IMR-90 (cell line): ENCODE measurements at regions not wholly inside any gene's neighbourhood (a gene's known extent, or its start where the extent isn't known, plus 50 kb on each side); places are given as distances from the start of the nearest gene placed in this dataset.

Source experiments
- ATAC-seq: fragments of 200-7000 bp; cut with Tn5 transposase; 2 replicates; pipeline ENCODE4 v1.9.1; 2020; ENCODE audit warnings: low read depth, mild to moderate bottlenecking, moderate library complexity
- BruUV-seq: library from RNA; stranded (reverse); fragments of 400-500 nt; replicated peaks from 2 replicates; lab custom pipeline; 2021; lab: Mats Ljungman, UMichigan
- CTCF ChIA-PET: fragments of 300-600 bp; formaldehyde crosslinking; extraction: SDS; loops from one replicate; lab custom pipeline; 2021; ENCODE audit warnings: antibody characterized with exemption; lab: Yijun Ruan, JAX
- POLR2A ChIA-PET: fragments of 300-600 bp; sonication (Branson Sonifier 250); formaldehyde crosslinking; loops from one replicate; lab custom pipeline; 2022; ENCODE audit warnings: antibody characterized with exemption; ENCODE audit not compliant: unreplicated experiment; lab: Charles Lee
- DNase-seq: peaks from one replicate; pipeline ENCODE4 v3.0.0; 2013
- H2AFZ ChIP-seq: replicated peaks from 2 replicates; pipeline ENCODE3; 2013; ENCODE audit warnings: low read length, mild to moderate bottlenecking; ENCODE audit not compliant: poor library complexity
- H2AK5ac ChIP-seq: 2 replicates; pipeline ENCODE4 v1.6.1; 2013; ENCODE audit warnings: low read depth, low read length, inconsistent platforms
- H2AK9ac ChIP-seq: replicated peaks from 2 replicates; pipeline ENCODE3; 2013; ENCODE audit warnings: mild to moderate bottlenecking, low read depth, low read length, moderate library complexity; ENCODE audit not compliant: poor library complexity
- H2BK120ac ChIP-seq: 2 replicates; pipeline ENCODE4 v1.6.1; 2013; ENCODE audit warnings: low read depth, low read length, inconsistent platforms
- H2BK15ac ChIP-seq: 3 replicates; pipeline ENCODE4 v1.6.1; 2013; ENCODE audit warnings: low read depth, low read length, inconsistent platforms
- H2BK20ac ChIP-seq: 2 replicates; pipeline ENCODE4 v1.6.1; 2013; ENCODE audit warnings: low read depth, mild to moderate bottlenecking, inconsistent platforms, low read length, moderate library complexity
- H2BK5ac ChIP-seq: 2 replicates; pipeline ENCODE4 v1.6.1; 2013; ENCODE audit warnings: mild to moderate bottlenecking, low read depth, low read length, inconsistent platforms; ENCODE audit not compliant: poor library complexity, severe bottlenecking
- H3K14ac ChIP-seq: replicated peaks from 2 replicates; pipeline ENCODE4 v1.6.1; 2013; ENCODE audit warnings: low read depth, low read length, inconsistent platforms
- H3K18ac ChIP-seq: 2 replicates; pipeline ENCODE4 v1.6.1; 2013; ENCODE audit warnings: low read depth, low read length, control low read depth
- H3K23ac ChIP-seq: 2 replicates; pipeline ENCODE4 v1.6.1; 2013; ENCODE audit warnings: low read depth, low read length, inconsistent platforms
- H3K27ac ChIP-seq: 2 replicates; pipeline ENCODE4 v1.5.1; 2013; ENCODE audit warnings: mild to moderate bottlenecking, control low read depth, low read length; ENCODE audit not compliant: insufficient read depth
- H3K27me3 ChIP-seq: 2 replicates; pipeline ENCODE4 v1.6.1; 2013; ENCODE audit warnings: low read length; ENCODE audit not compliant: control insufficient read depth, insufficient read depth
- H3K36me3 ChIP-seq: 2 replicates; pipeline ENCODE4 v1.6.1; 2013; ENCODE audit warnings: low read length, mixed read lengths; ENCODE audit not compliant: control insufficient read depth, insufficient read depth
- H3K4ac ChIP-seq: 2 replicates; pipeline ENCODE4 v1.6.1; 2013; ENCODE audit warnings: low read depth, low read length, inconsistent platforms
- H3K4me1 ChIP-seq: 2 replicates; pipeline ENCODE4 v1.6.1; 2013; ENCODE audit warnings: low read length, mixed read lengths; ENCODE audit not compliant: control insufficient read depth, insufficient read depth
- H3K4me2 ChIP-seq: 2 replicates; pipeline ENCODE4 v1.6.1; 2013; ENCODE audit warnings: low read depth, mild to moderate bottlenecking, control low read depth, low read length, moderate library complexity
- H3K4me3 ChIP-seq: 2 replicates; pipeline ENCODE4 v1.5.1; 2013; ENCODE audit warnings: low read depth, mild to moderate bottlenecking, control low read depth, low read length, moderate library complexity; ENCODE audit not compliant: insufficient read depth
- H3K56ac ChIP-seq: 2 replicates; pipeline ENCODE4 v1.6.1; 2013; ENCODE audit warnings: low read length, inconsistent platforms; ENCODE audit not compliant: insufficient read depth; ENCODE audit errors: extremely low read depth
- H3K79me1 ChIP-seq, 2 experiments: 2 replicates each; pipeline ENCODE4 v1.6.1; 2013; ENCODE audit warnings: low read length in 2 of 2, inconsistent platforms in 1 of 2, low read depth in 1 of 2
- H3K9ac ChIP-seq: 2 replicates; pipeline ENCODE4 v1.6.1; 2013; ENCODE audit warnings: low read depth, low read length, control low read depth
- H3K9me1 ChIP-seq: 2 replicates; pipeline ENCODE4 v1.6.1; 2013; ENCODE audit warnings: low read length, inconsistent platforms; ENCODE audit not compliant: insufficient read depth
- H3K9me3 ChIP-seq: 2 replicates; pipeline ENCODE4 v1.6.1; 2013; ENCODE audit warnings: low read length; ENCODE audit not compliant: control insufficient read depth, insufficient read depth
- H4K20me1 ChIP-seq: 2 replicates; pipeline ENCODE4 v1.6.1; 2013; ENCODE audit warnings: low read length, inconsistent platforms; ENCODE audit not compliant: insufficient read depth
- H4K5ac ChIP-seq: 2 replicates; pipeline ENCODE4 v1.6.1; 2013; ENCODE audit warnings: mild to moderate bottlenecking, low read depth, low read length, control low read depth
- H4K8ac ChIP-seq, 2 experiments: 2 replicates each; pipeline ENCODE4 v1.6.1; 2013; ENCODE audit warnings: low read depth in 2 of 2, low read length in 2 of 2, control low read depth in 1 of 2, inconsistent platforms in 1 of 2
- H4K91ac ChIP-seq: 2 replicates; pipeline ENCODE4 v1.6.1; 2013; ENCODE audit warnings: low read depth, low read length, inconsistent platforms; ENCODE audit not compliant: insufficient read depth
- CEBPB ChIP-seq: IDR thresholded peaks from 2 replicates; pipeline ENCODE4 v1.6.1; 2012; ENCODE audit warnings: low read depth, low read length, improper control_type of control experiment
- CHD1 ChIP-seq: IDR thresholded peaks from 2 replicates; pipeline ENCODE4 v1.6.1; 2012; ENCODE audit warnings: low read depth, low read length, improper control_type of control experiment
- CTCF ChIP-seq: conservative IDR thresholded peaks from 2 replicates; pipeline ENCODE4 v1.5.1; 2012; ENCODE audit warnings: mild to moderate bottlenecking, low read depth, low read length, improper control_type of control experiment
- ELK1 ChIP-seq: fragments of 150-350 bp; IDR thresholded peaks from 2 replicates; pipeline ENCODE4 v1.6.1; 2016; ENCODE audit warnings: low read depth, mild to moderate bottlenecking, low read length, moderate library complexity, borderline replicate concordance
- FOS ChIP-seq: fragments of 150-350 bp; IDR thresholded peaks from 2 replicates; pipeline ENCODE4 v1.6.1; 2016; ENCODE audit warnings: low read depth, low read length
- MAFK ChIP-seq: IDR thresholded peaks from 2 replicates; pipeline ENCODE4 v1.6.1; 2012; ENCODE audit warnings: low read depth, low read length, improper control_type of control experiment
- MAZ ChIP-seq: IDR thresholded peaks from 2 replicates; pipeline ENCODE4 v1.6.1; 2012; ENCODE audit warnings: low read depth, mild to moderate bottlenecking, low read length, improper control_type of control experiment, moderate library complexity, borderline replicate concordance
- MXI1 ChIP-seq: IDR thresholded peaks from 2 replicates; pipeline ENCODE4 v1.6.1; 2012; ENCODE audit warnings: low read depth, mild to moderate bottlenecking, low read length, moderate library complexity, borderline replicate concordance
- NFE2L2 ChIP-seq: fragments of 150-350 bp; IDR thresholded peaks from 2 replicates; pipeline ENCODE4 v1.6.1; 2016; ENCODE audit warnings: low read depth, mild to moderate bottlenecking, low read length
- POLR2A ChIP-seq: IDR thresholded peaks from 2 replicates; pipeline ENCODE4 v1.6.1; 2012; ENCODE audit warnings: mild to moderate bottlenecking, low read depth, low read length
- RAD21 ChIP-seq: IDR thresholded peaks from 2 replicates; pipeline ENCODE4 v1.6.1; 2012; ENCODE audit warnings: low read length, improper control_type of control experiment
- RCOR1 ChIP-seq: IDR thresholded peaks from 2 replicates; pipeline ENCODE4 v1.6.1; 2012; ENCODE audit warnings: mild to moderate bottlenecking, low read length, improper control_type of control experiment; ENCODE audit not compliant: insufficient replicate concordance
- RFX5 ChIP-seq: IDR thresholded peaks from 2 replicates; pipeline ENCODE4 v1.8.0; 2012; ENCODE audit warnings: low read depth, mild to moderate bottlenecking, low read length, moderate library complexity
- SMC3 ChIP-seq: fragments of 150-350 bp; IDR thresholded peaks from 2 replicates; pipeline ENCODE4 v1.6.1; 2016; ENCODE audit warnings: low read depth, mild to moderate bottlenecking, antibody characterized with exemption, low read length, moderate library complexity
- USF2 ChIP-seq: fragments of 150-350 bp; IDR thresholded peaks from 2 replicates; pipeline ENCODE4 v1.6.1; 2017; ENCODE audit warnings: mild to moderate bottlenecking, antibody characterized with exemption, low read length, low read depth
- WGBS, 2 experiments: methylation state at CpG; one replicate each; pipeline versions ENCODE4 v1.1.5 to v1.1.7; 2013; ENCODE audit warnings: missing lambda C conversion rate in 2 of 2; ENCODE audit not compliant: insufficient read length in 1 of 2; ENCODE audit errors: extremely low coverage in 2 of 2; 5-methylcytosine and 5-hydroxymethylcytosine counted together
- dilution Hi-C: fragments of 300-500 bp; cut with HindIII; formaldehyde crosslinking; loops from one replicate; pipeline ENCODE4 v1.14.3; 2018; ENCODE audit warnings: low sequenced_read_pairs; ENCODE audit not compliant: unreplicated experiment
- in situ Hi-C: fragments of 300-500 bp; cut with MboI; formaldehyde crosslinking; loops from 3 replicates; pipeline ENCODE4 v1.14.3; 2019; ENCODE audit warnings: low sequenced_read_pairs, inconsistent platforms, mixed read lengths
- intact Hi-C: fragments of 100-400 bp; cut with micrococcal nuclease; formaldehyde crosslinking; loops from 2 replicates; pipeline ENCODE4 v1.10.0; 2022

GRCh38 chr19:28971049-28971448 is 241.9 kb downstream of the UQCRFS1 start:
- Histone ChIP-seq H4K20me1 (no peaks in the 10 kb centered on the region), H3K36me3 (no peaks in the 10 kb centered on the region), H3K18ac (no peak overlapping the region), H3K27me3 (no peaks in the 10 kb centered on the region), H2BK120ac (no peak overlapping the region), H4K91ac (no peak overlapping the region), H3K9ac (no peak overlapping the region), H4K8ac (no peak overlapping the region), H3K14ac (no peak overlapping the region), H2BK15ac (no peak overlapping the region), H3K56ac (no peak overlapping the region), H3K4me1 (no peaks in the 10 kb centered on the region), H3K4me2 (no peak overlapping the region), H3K23ac (no peak overlapping the region), H2AK5ac (no peak overlapping the region), H2BK5ac (no peak overlapping the region), H2AFZ (peak overlapping the region; percentile 75), H3K4me3 (no peak overlapping the region), H4K5ac (no peak overlapping the region), H3K79me1 (no peaks in the 10 kb centered on the region), H2AK9ac (no peak overlapping the region), H2BK20ac (peak overlapping the region; percentile 1; the same call in 1 of the 2 replicates), H3K27ac (no peak overlapping the region), H3K4ac (no peak overlapping the region), H3K9me1 (no peaks in the 10 kb centered on the region; the same call in 1 of the 2 replicates), H3K9me3 (no peaks in the 10 kb centered on the region)
- peak; percentile 65 for ATAC-seq
- POLR2A ChIA-PET = no interaction called here
- DNase-seq = peak; percentile 34
- dilution Hi-C loops = no loop called here
- BruUV-seq = no TSS peak
- in situ Hi-C loops = no loop called here
- CTCF ChIA-PET = no interaction called here
- 21% methylated on average over 2 of the region's 6 CpGs; no CpG with 5 or more reads in 1 of the 2 experiments for WGBS, 2 experiments
- intact Hi-C loops = no loop called here
- TF ChIP-seq USF2 (no peak), CTCF (no peak), MAZ (no peak), POLR2A (no peak), ELK1 (no peak), MAFK (no peak), RAD21 (no peak), FOS (no peak), RCOR1 (no peak), NFE2L2 (no peak), SMC3 (no peak), CHD1 (no peak), RFX5 (no peak), MXI1 (no peak), CEBPB (no peak)
